Cardiac septum (tissue), 1 donor: ENCODE measurements at regions not wholly inside any gene's neighbourhood (a gene's known extent, or its start where the extent isn't known, plus 50 kb on each side); places are given as distances from the start of the nearest gene placed in this dataset.
"Not testable (repeated sequence)": the region's sequence is repeated elsewhere in the genome, so short reads cannot be mapped to it uniquely, and the experiment has no call there.

Experiments used
- DNase-seq: peaks from one replicate; pipeline ENCODE4 v3.0.0-alpha.2; 2020; ENCODE audit warnings: low spot score
- intact Hi-C: fragments of 100-400 bp; cut with DNase I; formaldehyde crosslinking; loops from one replicate; pipeline ENCODE4 v1.14.0; 2022
- donor health status: DM: no; HTN: no; CAD: no.

DNA sequence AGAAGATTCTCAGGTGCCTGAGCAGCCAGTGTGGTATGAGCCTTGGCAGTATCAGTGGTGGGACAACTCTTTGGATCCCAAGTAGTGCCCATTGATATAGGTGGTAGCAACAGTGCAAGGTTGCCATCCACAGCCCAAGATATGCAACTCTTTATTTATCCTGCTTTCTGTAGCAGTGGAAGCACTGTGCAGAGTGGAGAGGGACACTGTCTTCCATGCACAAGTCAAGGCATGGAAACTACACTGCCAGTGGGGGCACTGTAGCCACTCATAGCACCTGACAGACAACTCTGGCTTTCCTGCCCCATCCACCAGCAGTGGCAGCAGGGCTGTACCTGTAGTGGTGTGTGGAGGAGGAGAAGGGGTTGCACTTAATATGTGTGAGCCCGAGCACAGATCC, 409.6 kb upstream of the TMEFF2 start:
- intact Hi-C loops: no loop called here
- DNase-seq: no peak

DNA sequence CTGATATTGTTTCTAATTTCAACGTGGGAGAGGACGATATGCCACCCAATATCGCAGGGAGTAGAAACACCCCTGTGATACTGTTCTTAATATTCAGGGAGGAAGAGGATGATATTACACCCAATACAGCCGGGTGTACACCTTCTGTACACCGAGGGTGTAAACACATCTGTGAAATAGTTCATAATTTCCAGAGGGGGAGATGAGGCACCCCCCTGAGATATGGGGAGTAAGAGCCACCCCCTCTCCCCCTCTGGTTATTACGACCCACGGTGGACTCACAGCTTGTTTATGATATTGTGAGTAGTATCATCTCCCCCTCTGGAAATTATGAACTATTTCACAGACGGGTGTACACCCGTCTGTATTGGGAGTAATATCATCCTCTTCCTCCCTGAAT, 403.9 kb upstream of the TMEFF2 start:
- DNase-seq, intact Hi-C loops: not testable (repeated sequence)

- intact Hi-C loops: no loop called here
Observed at GRCh38 chr2:192593561-192593960, 398.8 kb upstream of the TMEFF2 start.

DNA sequence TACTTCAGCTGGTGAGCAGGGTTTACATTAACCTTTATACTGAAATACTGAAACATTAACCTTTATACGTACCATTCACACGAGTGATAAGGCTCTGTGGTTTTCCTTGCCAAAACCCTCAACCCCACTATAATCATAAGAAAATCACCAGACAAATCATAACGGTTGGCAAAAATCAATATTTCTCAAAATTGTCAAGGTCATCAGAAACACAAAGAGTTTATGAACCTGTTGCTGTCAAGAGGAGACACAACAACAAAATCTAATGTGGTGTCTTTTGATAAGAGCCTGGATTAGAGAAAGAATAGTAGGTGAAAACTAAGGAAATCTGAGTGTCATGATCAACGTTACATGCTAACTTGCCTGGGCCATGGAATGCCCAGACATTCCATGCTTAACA, 396.9 kb upstream of the TMEFF2 start:
- intact Hi-C loops: no loop called here
- no peak for DNase-seq

More at GRCh38 chr2:192593561-192593960, 398.8 kb upstream of the TMEFF2 start:
- DNase-seq: no peak

DNA sequence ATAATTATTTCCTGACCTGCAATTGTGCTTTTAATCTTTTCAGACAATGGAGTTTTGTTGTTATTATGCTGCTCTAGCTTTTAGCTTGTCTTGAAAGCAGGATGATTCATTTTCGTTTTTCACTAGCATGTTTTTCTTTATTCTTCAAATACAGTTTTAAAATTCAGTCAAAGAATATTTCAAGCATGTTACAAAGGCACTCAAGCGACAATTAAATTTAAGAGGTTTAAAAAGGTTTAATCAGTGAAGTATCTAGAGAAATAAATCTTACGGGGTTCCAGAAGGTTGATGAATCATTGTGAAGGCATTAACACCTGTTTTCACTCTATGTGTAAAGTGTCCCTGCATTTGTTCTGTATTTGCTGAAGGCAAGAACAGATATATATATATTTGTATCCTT, 390.7 kb upstream of the TMEFF2 start:
- intact Hi-C loops: no loop called here
- DNase-seq: no peak

DNA sequence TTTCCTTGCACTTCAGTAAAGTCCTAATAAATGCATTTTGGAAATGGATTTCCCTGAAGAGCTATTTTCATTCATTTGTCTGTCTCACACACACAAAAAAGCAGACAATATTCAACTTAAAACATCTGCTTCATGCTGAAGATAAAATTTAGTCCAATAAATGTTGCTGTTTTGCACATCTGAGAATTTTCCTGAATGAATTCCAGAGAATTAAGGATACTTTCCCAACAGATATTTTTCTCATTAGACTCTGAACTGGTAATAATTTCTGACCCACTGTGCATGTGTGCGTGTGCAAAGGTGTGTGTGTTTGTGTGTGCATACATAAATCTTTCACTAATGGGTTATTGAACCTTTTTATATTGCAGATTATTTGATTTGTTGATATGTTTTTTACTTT, 390.2 kb upstream of the TMEFF2 start:
- DNase-seq: no peak
- intact Hi-C loops: no loop called here

GRCh38 chr2:192579965-192580700, 385.4 kb upstream of the TMEFF2 start:
- no peak for DNase-seq
- intact Hi-C loops: no loop called here

DNA sequence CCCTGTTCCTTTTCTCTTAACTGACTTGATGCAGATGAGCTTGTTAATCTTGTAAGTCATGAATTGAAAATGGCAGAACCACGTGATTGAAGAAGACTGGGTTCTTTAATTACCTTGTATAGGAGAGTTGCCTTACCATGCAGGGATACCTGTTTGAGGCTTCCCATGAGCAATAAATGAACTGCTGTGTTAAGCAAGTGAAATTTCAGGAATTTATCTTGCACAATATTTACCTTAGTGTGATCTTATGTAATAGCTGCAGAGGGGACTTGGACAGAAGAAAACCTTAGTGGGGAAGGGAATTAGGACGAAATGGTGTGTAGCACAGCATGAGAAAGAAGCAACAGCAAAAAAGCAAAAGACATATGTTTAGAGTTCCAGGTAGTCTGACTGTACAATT, 384.0 kb upstream of the TMEFF2 start:
- intact Hi-C loops: no loop called here
- DNase-seq: no peak

- intact Hi-C loops: no loop called here
- no peak for DNase-seq
Observed at GRCh38 chr2:192577706-192578105, 383.0 kb upstream of the TMEFF2 start.

DNA sequence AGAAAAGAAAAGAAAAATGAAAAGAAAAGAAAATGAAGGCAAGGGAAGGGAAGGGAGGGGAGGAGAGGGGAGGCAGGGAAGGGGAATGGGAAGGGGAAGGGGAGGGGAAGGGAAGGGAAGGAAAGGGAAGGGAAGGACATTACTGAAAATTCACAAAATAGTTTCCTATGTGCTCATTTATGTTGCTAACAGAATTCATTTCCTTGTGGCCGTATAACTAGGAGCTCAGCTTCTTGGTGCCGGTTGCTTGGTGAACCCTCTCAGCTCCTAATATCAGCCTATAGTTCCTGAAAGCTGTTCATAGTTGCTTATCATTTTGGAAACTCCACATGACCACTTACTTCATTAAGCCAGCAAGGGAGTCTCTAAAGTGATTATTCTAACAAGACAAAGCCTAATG, 379.8 kb upstream of the TMEFF2 start:
- intact Hi-C loops: no loop called here
- no peak for DNase-seq

- DNase-seq: no peak
- intact Hi-C loops: no loop called here
Observed at GRCh38 chr2:192571636-192572035, 376.9 kb upstream of the TMEFF2 start.

DNA sequence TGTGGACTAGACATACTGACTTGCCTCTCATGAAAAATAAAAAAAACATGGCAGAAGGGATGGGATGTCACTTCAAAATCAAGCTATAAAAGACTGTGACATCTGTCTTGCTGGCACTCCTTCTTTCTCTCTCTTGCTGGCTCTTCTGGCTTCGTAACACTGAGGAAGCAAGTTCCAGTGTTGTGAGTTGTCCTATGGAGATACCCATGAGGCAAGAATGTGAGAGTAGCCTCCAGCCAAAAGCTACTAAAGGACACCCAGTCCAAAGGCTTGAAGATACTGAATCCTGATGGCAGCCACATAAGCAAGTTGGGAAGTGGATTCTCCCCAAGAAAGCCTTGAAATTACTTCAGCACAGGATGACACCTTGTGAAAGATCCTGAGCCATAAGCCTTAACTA, 376.1 kb upstream of the TMEFF2 start:
- intact Hi-C loops: no loop called here
- DNase-seq: no peak

- no peak for DNase-seq
- intact Hi-C loops: no loop called here
Observed at GRCh38 chr2:192566863-192567262, 372.1 kb upstream of the TMEFF2 start.

GRCh38 chr2:192560326-192560725, 365.6 kb upstream of the TMEFF2 start:
- no peak for DNase-seq
- intact Hi-C loops: no loop called here

GRCh38 chr2:192559587-192559986, 364.9 kb upstream of the TMEFF2 start:
- no peak for DNase-seq
- intact Hi-C loops: no loop called here

DNA sequence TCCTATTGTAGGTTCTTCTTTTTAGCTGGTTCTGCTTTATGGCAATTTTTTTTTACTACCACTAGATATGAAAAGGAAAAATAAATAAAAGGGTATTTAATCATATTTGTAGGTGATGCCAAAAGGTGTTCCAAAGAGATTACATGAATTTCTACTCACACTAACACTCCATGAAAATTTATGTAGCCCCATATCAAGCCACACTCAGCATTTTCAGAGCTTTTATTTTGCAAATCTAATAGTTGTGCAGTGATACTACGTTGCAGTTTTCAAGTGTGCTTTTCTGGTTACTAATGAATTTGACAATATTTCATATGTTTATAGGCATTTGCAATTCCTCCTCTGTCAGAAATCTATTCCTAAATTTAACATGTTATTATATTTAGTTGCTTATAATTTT, 363.9 kb upstream of the TMEFF2 start:
- intact Hi-C loops: no loop called here
- no peak for DNase-seq

DNA sequence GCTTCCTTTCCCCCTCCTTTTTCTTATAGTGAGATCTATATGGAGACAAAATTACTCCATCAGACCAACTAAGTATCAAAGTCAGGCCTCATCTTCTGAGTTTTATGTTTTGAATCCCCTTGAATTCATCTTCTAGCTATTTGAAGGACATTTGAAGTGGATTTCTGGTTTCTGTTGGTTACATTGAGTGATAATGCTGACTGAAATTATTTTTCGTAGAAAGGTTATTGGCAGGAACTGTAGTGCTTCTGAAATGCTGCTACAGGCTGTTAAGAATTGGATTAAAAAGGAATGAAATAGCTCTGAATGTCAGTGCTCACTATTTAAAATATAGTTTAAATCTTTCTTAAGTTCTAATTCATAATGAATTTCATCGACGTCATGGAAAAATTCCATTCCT, 361.0 kb upstream of the TMEFF2 start:
- no peak for DNase-seq
- intact Hi-C loops: no loop called here

DNA sequence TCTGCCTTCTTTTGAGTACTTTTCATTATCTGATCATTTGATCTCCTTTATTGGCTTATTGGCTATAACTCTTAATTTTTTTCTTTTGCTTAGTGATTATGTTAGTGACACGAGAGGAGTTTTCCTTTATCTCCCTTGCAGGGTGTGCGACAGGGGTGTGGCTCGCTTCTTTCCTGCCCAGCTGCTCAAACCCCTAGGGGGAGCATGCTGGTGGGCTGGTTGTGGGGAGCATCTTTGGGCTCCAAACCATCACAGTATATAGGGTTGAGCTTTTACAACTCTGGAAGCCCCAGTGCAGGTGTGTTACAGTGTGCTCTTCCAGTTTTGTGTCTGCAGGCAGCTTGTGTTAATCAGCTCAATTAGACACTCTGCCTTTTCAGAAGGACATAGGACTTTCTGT, 357.0 kb upstream of the TMEFF2 start:
- intact Hi-C loops: no loop called here
- DNase-seq: no peak

- intact Hi-C loops: no loop called here
- no peak for DNase-seq
Observed at GRCh38 chr2:192546565-192546964, 351.8 kb upstream of the TMEFF2 start.

DNA sequence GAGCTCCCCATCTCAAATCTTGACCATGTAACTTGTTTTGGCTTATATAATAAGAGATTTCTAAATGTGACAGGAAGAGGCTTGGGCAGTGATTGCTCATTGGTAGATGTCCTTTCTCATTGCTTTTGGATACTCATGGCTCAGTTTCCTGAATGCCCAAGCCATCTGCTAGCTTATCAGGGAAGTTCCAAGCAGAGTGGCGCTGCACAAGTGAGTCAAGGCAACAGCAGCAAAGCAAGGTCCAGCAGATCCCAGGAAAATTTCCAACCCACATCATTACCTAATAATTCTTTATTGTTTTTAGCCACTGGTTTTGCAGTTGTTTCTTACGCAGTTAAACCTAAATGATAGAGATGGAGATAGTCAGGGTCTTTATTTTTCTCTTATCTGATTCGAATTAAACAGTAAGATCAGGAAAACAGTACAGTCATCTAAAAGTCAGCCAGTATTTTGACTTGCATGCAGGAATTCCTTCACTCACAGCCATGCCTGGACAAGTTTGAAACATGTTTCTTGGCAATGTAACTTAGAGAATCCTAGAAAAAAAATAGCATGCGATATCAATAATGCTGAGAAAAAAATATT, 349.7 kb upstream of the TMEFF2 start:
- intact Hi-C loops: no loop called here
- DNase-seq: no peak

- intact Hi-C loops, DNase-seq: not testable (repeated sequence)
Observed at GRCh38 chr2:192542148-192543066, 347.7 kb upstream of the TMEFF2 start.
